ENCODE measurements at regions not wholly inside any gene's neighbourhood (a gene's known extent, or its start where the extent isn't known, plus 50 kb on each side); places are given as distances from the start of the nearest gene placed in this dataset.

- TF ChIP-seq HMGXB4 (CRISPR knock-in tag; IDR thresholded peaks at IDR 0.05; ENCODE audit: borderline replicate concordance) = no peak
- TF ChIP-seq JUN (IDR thresholded peaks at IDR 0.05) = no peak
- TF ChIP-seq FOXS1 (CRISPR knock-in tag; IDR thresholded peaks at IDR 0.05) = no peak
Observed at GRCh38 chr5:118249386-118249785, 739.0 kb downstream of the DTWD2 start (continued).

DNA sequence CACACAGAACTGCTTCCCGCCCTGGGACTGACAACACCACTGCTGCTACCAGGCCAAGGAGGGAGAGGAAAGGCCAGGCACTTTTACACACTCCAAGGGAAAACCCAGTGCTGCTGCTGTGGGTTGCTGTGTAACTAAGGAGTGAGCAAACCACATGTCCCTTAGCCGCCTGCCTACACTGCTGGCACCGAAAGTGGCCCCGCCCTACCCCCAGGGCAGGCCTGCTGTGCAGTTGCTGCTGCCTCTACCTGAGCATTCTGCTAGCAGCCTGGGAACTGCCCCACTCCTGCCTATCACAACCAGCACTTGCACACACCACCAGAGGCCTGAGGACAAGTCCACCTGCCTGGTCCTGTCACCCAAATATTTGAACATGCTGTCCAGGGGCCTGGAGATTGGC lies 740.9 kb downstream of the DTWD2 start:
- CTCF ChIA-PET = no interaction called here
- no peak for FAIRE-seq

More for the DNA sequence above, 740.9 kb downstream of the DTWD2 start:
- DNase-seq (ENCODE audit: low read depth in 1 of 2, low spot score in 1 of 2) (no peak), ATAC-seq (no peak)
- 0% methylated on average over 4 of the region's 4 CpGs for WGBS (ENCODE audit: missing lambda C conversion rate)
- no peak overlapping the region for H3K4me3 ChIP-seq
- no peak for TF ChIP-seq TFCP2L1 (CRISPR knock-in tag; IDR thresholded peaks at IDR 0.05)
- TF ChIP-seq POLR2A (IDR thresholded peaks at IDR 0.05; ENCODE audit: low read length) = no peak
- no peak for TF ChIP-seq RFX5 (IDR thresholded peaks at IDR 0.05)
- TF ChIP-seq ELK1 (IDR thresholded peaks at IDR 0.05; ENCODE audit: low read depth, low read length) = no peak
- no peak for TF ChIP-seq RCOR1 (IDR thresholded peaks at IDR 0.05; ENCODE audit: low read depth, low read length)
- no peak for TF ChIP-seq REST (IDR thresholded peaks at IDR 0.05)
- no peak for TF ChIP-seq PBX3 (IDR thresholded peaks at IDR 0.05)
- TF ChIP-seq BHLHE40 (IDR thresholded peaks at IDR 0.05; ENCODE audit: low read depth, low read length) = no peak
- no peak for TF ChIP-seq MYC (IDR thresholded peaks at IDR 0.05; ENCODE audit: borderline replicate concordance, low read length)
- TF ChIP-seq HOXA7 (CRISPR knock-in tag; IDR thresholded peaks at IDR 0.05) = no peak
- no peak for TF ChIP-seq EP300 (IDR thresholded peaks at IDR 0.05)
- TF ChIP-seq KDM1A (IDR thresholded peaks at IDR 0.05; ENCODE audit: low read depth) = no peak
- no peak for TF ChIP-seq NFE2L2 (conservative IDR thresholded peaks at IDR 0.05; ENCODE audit: low read length)
- TF ChIP-seq NPAS2 (CRISPR knock-in tag; IDR thresholded peaks at IDR 0.05; ENCODE audit: borderline replicate concordance) = no peak
- TF ChIP-seq USF2 (IDR thresholded peaks at IDR 0.05) = no peak
- H3K4me1 ChIP-seq = no peaks in the 10 kb centered on the region
- peaks cover 2% of the 10 kb centered on the region; the same call in 2 of the 3 replicates for H3K9me3 ChIP-seq
- POLR2A ChIA-PET = no interaction called here
- H3K27ac ChIP-seq = no peak overlapping the region
- H3K4me2 ChIP-seq = no peak overlapping the region
